Brain microvascular endothelial cell (primary cell): ENCODE measurements at regions not wholly inside any gene's neighbourhood (a gene's known extent, or its start where the extent isn't known, plus 50 kb on each side); places are given as distances from the start of the nearest gene placed in this dataset.
A peak's percentile ranks its signal among the peaks of the same experiment; 100 is the strongest.
"Not testable (repeated sequence)": the region's sequence is repeated elsewhere in the genome, so short reads cannot be mapped to it uniquely, and the experiment has no call there.

ENCODE experiments used
- DNase-seq: peaks from one replicate; pipeline ENCODE4 v3.0.0-alpha.2; 2020
- H3K27ac ChIP-seq: fragments of 250-450 bp; sonication (Bioruptor Pico); 2 replicates; pipeline ENCODE4 v1.5.1; 2020; ENCODE audit warnings: mild to moderate bottlenecking, moderate library complexity
- H3K27me3 ChIP-seq: fragments of 250-450 bp; sonication (Bioruptor Pico); replicated peaks from 2 replicates; pipeline ENCODE4 v1.5.1; 2020; ENCODE audit warnings: mild to moderate bottlenecking
- H3K36me3 ChIP-seq: fragments of 250-450 bp; sonication (Bioruptor Pico); replicated peaks from 2 replicates; pipeline ENCODE4 v1.5.1; 2020; ENCODE audit warnings: mild to moderate bottlenecking
- H3K4me3 ChIP-seq: 2 replicates; pipeline ENCODE4 v1.5.1; 2011; ENCODE audit warnings: low read depth, mild to moderate bottlenecking, control low read depth, low read length, moderate library complexity
- in situ Hi-C: cut with HindIII; loops from 2 replicates; pipeline ENCODE4 v1.10.0; 2017; ENCODE audit warnings: low sequenced_read_pairs, low pct_ligation_motif_present
- TF ChIP-seq, protein P1 (sequence below): IDR thresholded peaks from 2 replicates; pipeline ENCODE4 v1.5.1; 2011; ENCODE audit warnings: low read depth, mild to moderate bottlenecking, moderate library complexity, low read length, control low read depth, inconsistent platforms; ENCODE audit errors: missing control alignments

- peak; percentile 54 for DNase-seq
- no peaks in the 10 kb centered on the region for H3K36me3 ChIP-seq
- H3K27ac ChIP-seq = no peak overlapping the region
- H3K27me3 ChIP-seq = no peaks in the 10 kb centered on the region
- TF ChIP-seq, protein P1, sequence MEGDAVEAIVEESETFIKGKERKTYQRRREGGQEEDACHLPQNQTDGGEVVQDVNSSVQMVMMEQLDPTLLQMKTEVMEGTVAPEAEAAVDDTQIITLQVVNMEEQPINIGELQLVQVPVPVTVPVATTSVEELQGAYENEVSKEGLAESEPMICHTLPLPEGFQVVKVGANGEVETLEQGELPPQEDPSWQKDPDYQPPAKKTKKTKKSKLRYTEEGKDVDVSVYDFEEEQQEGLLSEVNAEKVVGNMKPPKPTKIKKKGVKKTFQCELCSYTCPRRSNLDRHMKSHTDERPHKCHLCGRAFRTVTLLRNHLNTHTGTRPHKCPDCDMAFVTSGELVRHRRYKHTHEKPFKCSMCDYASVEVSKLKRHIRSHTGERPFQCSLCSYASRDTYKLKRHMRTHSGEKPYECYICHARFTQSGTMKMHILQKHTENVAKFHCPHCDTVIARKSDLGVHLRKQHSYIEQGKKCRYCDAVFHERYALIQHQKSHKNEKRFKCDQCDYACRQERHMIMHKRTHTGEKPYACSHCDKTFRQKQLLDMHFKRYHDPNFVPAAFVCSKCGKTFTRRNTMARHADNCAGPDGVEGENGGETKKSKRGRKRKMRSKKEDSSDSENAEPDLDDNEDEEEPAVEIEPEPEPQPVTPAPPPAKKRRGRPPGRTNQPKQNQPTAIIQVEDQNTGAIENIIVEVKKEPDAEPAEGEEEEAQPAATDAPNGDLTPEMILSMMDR = no peak
- H3K4me3 ChIP-seq = no peak overlapping the region
- in situ Hi-C loops = no loop called here
These were observed 447.5 kb upstream of the HSF2 start for GRCh38 chr6:121951918-121952379.

- DNase-seq, H3K27me3 ChIP-seq, H3K36me3 ChIP-seq, in situ Hi-C loops, H3K27ac ChIP-seq, H3K4me3 ChIP-seq: not testable (repeated sequence)
These were observed 444.1 kb upstream of the HSF2 start for GRCh38 chr6:121955401-121955800.

- no peaks in the 10 kb centered on the region for H3K27me3 ChIP-seq
- TF ChIP-seq, protein P1 = no peak
- H3K4me3 ChIP-seq = no peak overlapping the region
- no peak for DNase-seq
- H3K27ac ChIP-seq = no peak overlapping the region
- in situ Hi-C loops = no loop called here
- no peaks in the 10 kb centered on the region for H3K36me3 ChIP-seq
These were observed 442.7 kb upstream of the HSF2 start for GRCh38 chr6:121956782-121957181.

DNA sequence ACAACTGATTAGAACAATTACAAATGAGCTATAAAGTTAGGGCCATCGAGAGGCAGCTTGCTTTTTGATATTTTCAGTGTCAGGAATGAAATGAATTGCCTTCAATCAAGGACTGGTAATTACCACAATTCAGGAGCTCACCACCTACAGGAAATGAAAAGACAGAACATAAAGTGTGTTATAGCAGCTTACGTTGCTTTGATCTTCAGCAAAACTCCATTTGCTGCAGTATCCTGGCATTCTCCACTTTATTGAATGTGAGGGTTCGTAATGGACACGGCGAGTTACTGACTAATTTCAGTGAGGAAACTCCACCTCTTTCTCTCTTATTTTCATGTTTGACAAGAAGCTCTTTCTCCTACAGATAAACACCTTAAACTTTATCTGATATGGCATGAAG is 440.0 kb upstream of the HSF2 start:
- TF ChIP-seq, protein P1 = no peak
- no peak for DNase-seq
- in situ Hi-C loops = no loop called here
- H3K27me3 ChIP-seq = no peaks in the 10 kb centered on the region
- H3K4me3 ChIP-seq = no peak overlapping the region
- H3K36me3 ChIP-seq = no peaks in the 10 kb centered on the region
- no peak overlapping the region for H3K27ac ChIP-seq

- no peaks in the 10 kb centered on the region for H3K27me3 ChIP-seq
- in situ Hi-C loops = no loop called here
- TF ChIP-seq, protein P1 = no peak
- no peaks in the 10 kb centered on the region for H3K36me3 ChIP-seq
- no peak overlapping the region for H3K27ac ChIP-seq
- DNase-seq = no peak
- no peak overlapping the region for H3K4me3 ChIP-seq
These were observed 437.8 kb upstream of the HSF2 start for GRCh38 chr6:121961619-121962125.

GRCh38 chr6:121963826-121964225 is 435.6 kb upstream of the HSF2 start:
- H3K4me3 ChIP-seq = no peak overlapping the region
- no peaks in the 10 kb centered on the region for H3K36me3 ChIP-seq
- in situ Hi-C loops = no loop called here
- H3K27ac ChIP-seq = no peak overlapping the region
- H3K27me3 ChIP-seq = no peaks in the 10 kb centered on the region
- no peak for DNase-seq
- TF ChIP-seq, protein P1 = no peak
